Activated naive CD4-positive, alpha-beta T cell treated with anti-CD3 and anti-CD28 coated beads, Interleukin-2, amount 50 U/mL, for 72 hours (primary cell): ENCODE measurements at regions not wholly inside any gene's neighbourhood (a gene's known extent, or its start where the extent isn't known, plus 50 kb on each side); places are given as distances from the start of the nearest gene placed in this dataset.

Experiments used
- ATAC-seq, 2 donors: fragments of 150-1000 bp; cut with Tn5 transposase; 2 replicates each; pipeline ENCODE4 v1.10.0; 2021; ENCODE audit warnings: mild to moderate bottlenecking in 2 of 2, moderate library complexity in 2 of 2
- DNase-seq, 2 donors: peaks; one replicate each; pipeline ENCODE4 v3.0.0; 2021 to 2022; ENCODE audit warnings: low spot score in 2 of 2
- H3K27ac Mint-ChIP-seq, 2 donors: one replicate each; pipeline ENCODE4 v1.8.0; 2022; ENCODE audit warnings: mild to moderate bottlenecking in 2 of 2, mixed read lengths in 2 of 2
- H3K36me3 Mint-ChIP-seq, 2 donors: one replicate each; pipeline ENCODE4 v1.8.0; 2022; ENCODE audit warnings: mixed read lengths in 2 of 2
- H3K9me3 Mint-ChIP-seq, 2 donors: one replicate each; pipeline ENCODE4 v1.8.0; 2022; ENCODE audit warnings: mixed read lengths in 2 of 2

- H3K27ac Mint-ChIP-seq, result no peak overlapping the region
- no peak for ATAC-seq
- no peak for DNase-seq
- H3K9me3 Mint-ChIP-seq, result peaks cover 3 to 9% of the 10 kb centered on the region in 2 donors
- H3K36me3 Mint-ChIP-seq, result peaks cover 3 to 8% of the 10 kb centered on the region in 2 donors
These were observed 209.9 kb upstream of the ZFP64 start for GRCh38 chr20:52401431-52401830.

GRCh38 chr20:52399352-52399751 is 207.8 kb upstream of the ZFP64 start:
- H3K36me3 Mint-ChIP-seq, result peaks cover 4 to 11% of the 10 kb centered on the region in 2 donors
- DNase-seq (no peak), ATAC-seq (no peak)
- peak overlapping the region in 1 of 2 donors; percentile 36 for H3K27ac Mint-ChIP-seq
- H3K9me3 Mint-ChIP-seq, result peaks cover 3 to 4% of the 10 kb centered on the region in 2 donors

- DNase-seq (no peak), ATAC-seq (no peak)
- Mint-ChIP-seq H3K36me3 (peaks cover 3 to 17% of the 10 kb centered on the region in 2 donors), H3K27ac (no peak overlapping the region), H3K9me3 (peaks cover 3 to 12% of the 10 kb centered on the region in 2 donors)
These were observed 198.0 kb upstream of the ZFP64 start for GRCh38 chr20:52389606-52390005.

- Mint-ChIP-seq H3K9me3 (peaks cover 3 to 13% of the 10 kb centered on the region in 2 donors), H3K36me3 (peaks cover 6 to 9% of the 10 kb centered on the region in 2 donors), H3K27ac (peak overlapping the region in 1 of 2 donors; percentile 2)
- DNase-seq, result no peak
- peak in 1 of 2 donors; percentile 52 for ATAC-seq
These were observed 192.5 kb upstream of the ZFP64 start for GRCh38 chr20:52383995-52384621.

- ATAC-seq (no peak), DNase-seq (no peak)
- H3K9me3 Mint-ChIP-seq, result peaks cover 3 to 12% of the 10 kb centered on the region in 2 donors
- no peak overlapping the region for H3K27ac Mint-ChIP-seq
- peaks cover 6 to 9% of the 10 kb centered on the region in 2 donors for H3K36me3 Mint-ChIP-seq
These were observed 191.4 kb upstream of the ZFP64 start for GRCh38 chr20:52382933-52383332.

GRCh38 chr20:52379723-52380336 is 188.3 kb upstream of the ZFP64 start:
- no peak for ATAC-seq
- DNase-seq, result peak in 1 of 2 donors; percentile 35
- Mint-ChIP-seq H3K36me3 (peaks cover 9 to 11% of the 10 kb centered on the region in 2 donors), H3K9me3 (peaks cover 3 to 8% of the 10 kb centered on the region in 2 donors), H3K27ac (no peak overlapping the region)

GRCh38 chr20:52372169-52372568 is 180.6 kb upstream of the ZFP64 start:
- no peak for DNase-seq
- no peaks in the 10 kb centered on the region for H3K9me3 Mint-ChIP-seq
- peaks cover 1 to 5% of the 10 kb centered on the region in 2 donors for H3K36me3 Mint-ChIP-seq
- no peak for ATAC-seq
- no peak overlapping the region for H3K27ac Mint-ChIP-seq

- H3K36me3 Mint-ChIP-seq, result peaks cover 0 to 7% of the 10 kb centered on the region in 2 donors
- ATAC-seq, result no peak
- no peak for DNase-seq
- H3K9me3 Mint-ChIP-seq, result no peaks in the 10 kb centered on the region
- no peak overlapping the region for H3K27ac Mint-ChIP-seq
These were observed 174.1 kb upstream of the ZFP64 start for GRCh38 chr20:52365688-52366087.

- no peak for DNase-seq
- H3K9me3 Mint-ChIP-seq, result peaks cover 0 to 5% of the 10 kb centered on the region in 2 donors
- peaks cover 0 to 7% of the 10 kb centered on the region in 2 donors for H3K36me3 Mint-ChIP-seq
- no peak overlapping the region for H3K27ac Mint-ChIP-seq
- no peak for ATAC-seq
These were observed 172.8 kb upstream of the ZFP64 start for GRCh38 chr20:52364405-52364804.

GRCh38 chr20:52361650-52362049 is 170.1 kb upstream of the ZFP64 start:
- DNase-seq, result no peak
- H3K36me3 Mint-ChIP-seq, result peaks cover under 1 to 8% of the 10 kb centered on the region in 2 donors
- H3K9me3 Mint-ChIP-seq, result peaks cover 4 to 9% of the 10 kb centered on the region in 2 donors
- no peak overlapping the region for H3K27ac Mint-ChIP-seq
- ATAC-seq, result no peak

- DNase-seq (no peak), ATAC-seq (no peak)
- no peaks in the 10 kb centered on the region for H3K36me3 Mint-ChIP-seq
- H3K27ac Mint-ChIP-seq, result no peak overlapping the region
- peaks cover 0 to 6% of the 10 kb centered on the region in 2 donors for H3K9me3 Mint-ChIP-seq
These were observed 158.2 kb upstream of the ZFP64 start for GRCh38 chr20:52349806-52350205.

- Mint-ChIP-seq H3K36me3 (no peaks in the 10 kb centered on the region), H3K9me3 (peaks cover 0 to 12% of the 10 kb centered on the region in 2 donors), H3K27ac (no peak overlapping the region)
- ATAC-seq (no peak), DNase-seq (no peak)
These were observed 156.9 kb upstream of the ZFP64 start for GRCh38 chr20:52348434-52348833.

GRCh38 chr20:52346797-52347196 is 155.2 kb upstream of the ZFP64 start:
- ATAC-seq (no peak), DNase-seq (no peak)
- no peak overlapping the region for H3K27ac Mint-ChIP-seq
- no peaks in the 10 kb centered on the region for H3K36me3 Mint-ChIP-seq
- H3K9me3 Mint-ChIP-seq, result peaks cover 0 to 12% of the 10 kb centered on the region in 2 donors

- H3K9me3 Mint-ChIP-seq, result peaks cover 0 to 7% of the 10 kb centered on the region in 2 donors
- ATAC-seq (no peak), DNase-seq (no peak)
- no peaks in the 10 kb centered on the region for H3K36me3 Mint-ChIP-seq
- H3K27ac Mint-ChIP-seq, result no peak overlapping the region
These were observed 151.3 kb upstream of the ZFP64 start for GRCh38 chr20:52342913-52343312.

GRCh38 chr20:52340036-52340634 is 148.6 kb upstream of the ZFP64 start:
- H3K36me3 Mint-ChIP-seq, result no peaks in the 10 kb centered on the region

GRCh38 chr20:52332649-52333250 is 141.2 kb upstream of the ZFP64 start:
- Mint-ChIP-seq H3K9me3 (peaks cover 0 to 18% of the 10 kb centered on the region in 2 donors), H3K36me3 (no peaks in the 10 kb centered on the region), H3K27ac (no peak overlapping the region)
- ATAC-seq, result no peak
- DNase-seq, result no peak

More at GRCh38 chr20:52340036-52340634, 148.6 kb upstream of the ZFP64 start:
- Mint-ChIP-seq H3K27ac (no peak overlapping the region), H3K9me3 (peaks cover 0 to 10% of the 10 kb centered on the region in 2 donors)
- ATAC-seq (no peak), DNase-seq (no peak)

- H3K36me3 Mint-ChIP-seq, result no peaks in the 10 kb centered on the region
- DNase-seq, result no peak
- ATAC-seq, result no peak
- no peak overlapping the region for H3K27ac Mint-ChIP-seq
- H3K9me3 Mint-ChIP-seq, result peaks cover 0 to 15% of the 10 kb centered on the region in 2 donors
These were observed 140.7 kb upstream of the ZFP64 start for GRCh38 chr20:52332230-52332629.
